HepG2 (cell line): ENCODE measurements at regions not wholly inside any gene's neighbourhood (a gene's known extent, or its start where the extent isn't known, plus 50 kb on each side); places are given as distances from the start of the nearest gene placed in this dataset.

Experiments used
- ATAC-seq: fragments of 200-7000 bp; cut with Tn5 transposase; 3 replicates; pipeline ENCODE4 v1.9.1; 2020; ENCODE audit warnings: mild to moderate bottlenecking, moderate library complexity
- BruUV-seq: library from RNA; stranded (reverse); fragments of 400-500 nt; replicated peaks from 2 replicates; lab custom pipeline; 2021; lab: Mats Ljungman, UMichigan
- CTCF ChIA-PET: fragments of 300-600 bp; formaldehyde crosslinking; extraction: SDS; loops from one replicate; lab custom pipeline; 2021; ENCODE audit warnings: low total read pairs, inconsistent platforms, low intra/inter-chr PET ratio; lab: Yijun Ruan, JAX
- POLR2A ChIA-PET: fragments of 350-600 bp; sonication (Branson Sonifier 250); formaldehyde crosslinking; loops from one replicate; lab custom pipeline; 2020; ENCODE audit warnings: antibody characterized with exemption, inconsistent platforms; lab: Yijun Ruan, JAX
- DNase-seq: peaks from one replicate; pipeline ENCODE4 v3.0.0-alpha.2; 2015; ENCODE audit warnings: low spot score
- FAIRE-seq: peaks from 3 replicates; lab custom pipeline; 2011; peaks lifted over from hg19 to GRCh38; lab: Jason Lieb, UNC
- H2AFZ ChIP-seq: one replicate; pipeline ENCODE4 v1.6.1; 2011; ENCODE audit warnings: low read length, inconsistent platforms
- H3K27ac ChIP-seq: fragments of 300-600 bp; 3 replicates; pipeline ENCODE4 v1.8.0; 2011; ENCODE audit warnings: mixed run types, mild to moderate bottlenecking, mixed read lengths, low read length, inconsistent platforms; ENCODE audit not compliant: insufficient read depth; ENCODE audit errors: extremely low read length
- H3K27me3 ChIP-seq, 2 experiments: fragments of 200-600 bp in 1 of 2; 2 replicates in 1 of 2; 3 replicates in 1 of 2; pipeline versions ENCODE4 v1.6.0 to v1.8.0; 2011; ENCODE audit warnings: low read length in 2 of 2, mild to moderate bottlenecking in 2 of 2, moderate library complexity in 2 of 2, inconsistent platforms in 1 of 2; ENCODE audit not compliant: insufficient read depth in 2 of 2, control insufficient read depth in 1 of 2
- H3K36me3 ChIP-seq, 2 experiments: fragments of 200-600 bp in 1 of 2; replicated peaks in 1 of 2; 2 replicates in 1 of 2; 3 replicates in 1 of 2; pipeline versions ENCODE4 v1.5.1 to v1.8.0; 2011; ENCODE audit warnings: low read length in 2 of 2, inconsistent platforms in 1 of 2; ENCODE audit not compliant: insufficient read depth in 2 of 2, control insufficient read depth in 1 of 2
- H3K4me1 ChIP-seq: 2 replicates; pipeline ENCODE4 v1.5.1; 2012; ENCODE audit warnings: low read length, inconsistent platforms; ENCODE audit not compliant: insufficient read depth
- H3K4me2 ChIP-seq: 2 replicates; pipeline ENCODE4 v1.6.0; 2011; ENCODE audit warnings: low read depth, low read length, inconsistent platforms
- H3K4me3 ChIP-seq, 3 experiments: fragments of 200-600 bp in 1 of 3; sonication (generic), shearing (Covaris generic) in 1 of 3; replicated peaks in 1 of 3; 2 replicates each; pipeline ENCODE4 v1.5.1; 2011 to 2016; ENCODE audit warnings: low read length in 3 of 3, inconsistent platforms in 2 of 3, low read depth in 2 of 3, mild to moderate bottlenecking in 2 of 3, control low read depth in 1 of 3, mixed read lengths in 1 of 3; ENCODE audit not compliant: insufficient read depth in 1 of 3
- H3K79me2 ChIP-seq: one replicate; pipeline ENCODE4 v1.6.1; 2011; ENCODE audit warnings: low read length, inconsistent platforms; ENCODE audit not compliant: insufficient read depth
- H3K9ac ChIP-seq: 2 replicates; pipeline ENCODE4 v1.6.0; 2011; ENCODE audit warnings: mild to moderate bottlenecking, low read depth, low read length, inconsistent platforms; ENCODE audit not compliant: insufficient read depth
- H3K9me3 ChIP-seq: 2 replicates; pipeline ENCODE4 v1.5.1; 2012; ENCODE audit warnings: mild to moderate bottlenecking, low read length
- H4K20me1 ChIP-seq: 2 replicates; pipeline ENCODE4 v1.6.0; 2011; ENCODE audit warnings: inconsistent platforms, mild to moderate bottlenecking, low read length, moderate library complexity; ENCODE audit not compliant: insufficient read depth
- GLI4 ChIP-seq: sonication (generic); formaldehyde crosslinking; IDR thresholded peaks from 2 replicates; pipeline ENCODE4 v1.5.1; 2020; ENCODE audit warnings: missing genetic modification reagents, mild to moderate bottlenecking, moderate library complexity, borderline replicate concordance
- HNF1B ChIP-seq: sonication (generic); formaldehyde crosslinking; IDR thresholded peaks from 2 replicates; pipeline ENCODE4 v1.5.1; 2020; ENCODE audit warnings: mild to moderate bottlenecking, moderate library complexity, missing genetic modification reagents
- NFAT5 ChIP-seq: sonication (generic); formaldehyde crosslinking; IDR thresholded peaks from 2 replicates; pipeline ENCODE4 v1.4.0; 2020; ENCODE audit warnings: missing genetic modification reagents
- PLSCR1 ChIP-seq: sonication (generic); formaldehyde crosslinking; IDR thresholded peaks from 2 replicates; pipeline ENCODE4 v1.5.0; 2020; ENCODE audit warnings: missing genetic modification reagents, mild to moderate bottlenecking, borderline replicate concordance
- SNRNP70 ChIP-seq: fragments of 200-400 bp; formaldehyde crosslinking; IDR thresholded peaks from 2 replicates; pipeline ENCODE4 v1.6.1; 2017; ENCODE audit warnings: mild to moderate bottlenecking, low read depth, low read length, moderate library complexity
- TEAD2 ChIP-seq: sonication (generic); formaldehyde crosslinking; IDR thresholded peaks from 2 replicates; pipeline ENCODE4 v1.9.0; 2021; ENCODE audit warnings: missing genetic modification reagents
- ZFP1 ChIP-seq: IDR thresholded peaks from 2 replicates; pipeline ENCODE4 v1.6.1; 2016
- ZNF335 ChIP-seq: sonication (generic); formaldehyde crosslinking; IDR thresholded peaks from 2 replicates; pipeline ENCODE4 v1.4.0; 2020; ENCODE audit warnings: missing genetic modification reagents
- ZNF570 ChIP-seq: sonication (generic); formaldehyde crosslinking; IDR thresholded peaks from 2 replicates; pipeline ENCODE4 v1.4.0; 2020; ENCODE audit warnings: mild to moderate bottlenecking, missing genetic modification reagents, borderline replicate concordance
- WGBS: methylation state at CpG from one replicate; pipeline ENCODE4 v1.1.6; 2017; ENCODE audit warnings: low lambda C conversion rate; 5-methylcytosine and 5-hydroxymethylcytosine counted together
- in situ Hi-C: cut with HindIII; loops from 2 replicates; pipeline ENCODE4 v1.10.0; 2017; ENCODE audit warnings: low pct_unique_long_range_greater_than_20kb; ENCODE audit not compliant: extremely low pct_ligation_motif_present
- intact Hi-C: fragments of 100-400 bp; cut with micrococcal nuclease; formaldehyde crosslinking; loops from one replicate; pipeline ENCODE4 v1.10.0; 2022; ENCODE audit not compliant: unreplicated experiment

GRCh38 chr18:40751186-40751585, 1203.8 kb upstream of the PIK3C3 start (continued):
- TF ChIP-seq ZNF570 (CRISPR knock-in tag) (no peak), NFAT5 (no peak), ZFP1 (CRISPR knock-in tag) (no peak), TEAD2 (CRISPR knock-in tag) (no peak), GLI4 (CRISPR knock-in tag) (no peak), ZNF335 (CRISPR knock-in tag) (no peak)

GRCh38 chr18:40739029-40739428, 1216.0 kb upstream of the PIK3C3 start:
- no peaks in the 10 kb centered on the region for H3K79me2 ChIP-seq
- no peak overlapping the region for H3K4me3 ChIP-seq
- FAIRE-seq (no peak), DNase-seq (no peak), ATAC-seq (no peak)
- H3K4me2 ChIP-seq = no peak overlapping the region
- no peak overlapping the region for H2AFZ ChIP-seq
- WGBS = 0% methylated on average over 1 of the region's 1 CpG
- no peak overlapping the region for H3K27ac ChIP-seq
- H3K9me3 ChIP-seq = no peaks in the 10 kb centered on the region
- H3K36me3 ChIP-seq = no peaks in the 10 kb centered on the region
- no peak for TF ChIP-seq HNF1B
- no peak for TF ChIP-seq PLSCR1 (CRISPR knock-in tag)
- no peak for TF ChIP-seq SNRNP70
- H3K27me3 ChIP-seq = no peaks in the 10 kb centered on the region
- CTCF ChIA-PET = no interaction called here
- H3K9ac ChIP-seq = no peak overlapping the region
- no peaks in the 10 kb centered on the region for H3K4me1 ChIP-seq
- POLR2A ChIA-PET = no interaction called here
- in situ Hi-C loops = no loop called here
- no peaks in the 10 kb centered on the region for H4K20me1 ChIP-seq
- BruUV-seq = no TSS peak
- intact Hi-C loops = no loop called here
